ENCODE measurements at regions not wholly inside any gene's neighbourhood (a gene's known extent, or its start where the extent isn't known, plus 50 kb on each side); places are given as distances from the start of the nearest gene placed in this dataset.

DNA sequence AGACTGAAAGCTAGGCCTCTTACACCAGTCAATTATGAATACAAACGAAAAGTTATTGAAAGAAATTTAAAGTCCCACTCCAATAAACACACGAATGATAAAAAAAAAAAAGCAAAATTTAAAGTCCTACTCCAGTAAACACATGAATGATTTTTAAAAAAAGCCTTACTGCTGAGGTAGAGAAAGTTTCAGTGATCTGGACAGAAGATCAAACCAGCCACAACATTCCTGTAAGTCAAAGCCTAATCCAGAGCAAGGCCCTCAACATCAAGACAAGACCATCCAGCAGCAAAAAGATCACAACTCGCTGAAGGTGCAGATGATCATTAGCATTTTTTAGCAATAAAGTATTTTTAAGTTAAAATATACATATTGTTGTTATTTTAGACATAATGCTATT lies 95.6 kb upstream of the LIPC start:
- TF ChIP-seq, protein P1, sequence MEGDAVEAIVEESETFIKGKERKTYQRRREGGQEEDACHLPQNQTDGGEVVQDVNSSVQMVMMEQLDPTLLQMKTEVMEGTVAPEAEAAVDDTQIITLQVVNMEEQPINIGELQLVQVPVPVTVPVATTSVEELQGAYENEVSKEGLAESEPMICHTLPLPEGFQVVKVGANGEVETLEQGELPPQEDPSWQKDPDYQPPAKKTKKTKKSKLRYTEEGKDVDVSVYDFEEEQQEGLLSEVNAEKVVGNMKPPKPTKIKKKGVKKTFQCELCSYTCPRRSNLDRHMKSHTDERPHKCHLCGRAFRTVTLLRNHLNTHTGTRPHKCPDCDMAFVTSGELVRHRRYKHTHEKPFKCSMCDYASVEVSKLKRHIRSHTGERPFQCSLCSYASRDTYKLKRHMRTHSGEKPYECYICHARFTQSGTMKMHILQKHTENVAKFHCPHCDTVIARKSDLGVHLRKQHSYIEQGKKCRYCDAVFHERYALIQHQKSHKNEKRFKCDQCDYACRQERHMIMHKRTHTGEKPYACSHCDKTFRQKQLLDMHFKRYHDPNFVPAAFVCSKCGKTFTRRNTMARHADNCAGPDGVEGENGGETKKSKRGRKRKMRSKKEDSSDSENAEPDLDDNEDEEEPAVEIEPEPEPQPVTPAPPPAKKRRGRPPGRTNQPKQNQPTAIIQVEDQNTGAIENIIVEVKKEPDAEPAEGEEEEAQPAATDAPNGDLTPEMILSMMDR (IDR thresholded peaks at IDR 0.05; ENCODE audit: extremely low read depth, missing control alignments) = no peak
- DNase-seq (ENCODE audit: low spot score) = no peak

DNA sequence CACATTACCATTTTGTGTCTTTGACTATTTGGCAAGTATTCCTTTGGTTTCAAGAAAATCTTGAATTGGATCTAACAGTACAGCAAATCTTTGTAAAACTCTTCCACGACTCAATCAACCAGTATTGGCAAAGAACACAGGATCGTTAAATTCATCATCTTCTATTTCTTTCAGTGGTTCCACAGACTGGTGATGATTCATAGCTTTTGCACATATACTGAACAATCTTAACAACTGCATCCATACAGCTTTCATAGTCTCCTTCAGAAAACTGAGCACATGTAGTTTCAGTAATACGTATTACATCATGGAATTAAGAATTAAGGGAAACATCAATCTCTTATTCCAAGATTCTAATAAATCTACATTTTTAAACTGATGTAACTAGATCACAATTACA lies 91.6 kb upstream of the LIPC start:
- no peak for DNase-seq (ENCODE audit: low spot score)
- TF ChIP-seq, protein P1 (IDR thresholded peaks at IDR 0.05; ENCODE audit: extremely low read depth, missing control alignments) = no peak

DNA sequence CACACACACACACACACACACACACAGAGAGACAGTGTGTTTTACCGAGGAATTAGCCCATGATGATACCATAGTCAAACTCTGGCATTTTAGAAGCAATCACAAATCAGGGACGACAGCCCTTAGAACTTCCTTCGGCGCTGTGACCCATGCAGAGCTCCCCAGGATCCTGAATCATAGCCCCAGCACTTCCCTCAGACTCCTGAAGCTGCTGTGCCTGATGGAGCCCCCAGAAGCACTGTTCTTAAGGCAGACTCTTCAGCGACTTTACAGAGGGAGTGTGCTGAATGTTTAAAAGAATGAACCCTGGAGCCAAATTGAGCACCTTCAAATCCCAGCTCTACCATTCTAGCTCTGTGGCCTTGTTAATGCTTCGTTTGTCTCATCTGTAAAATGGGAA lies 89.3 kb upstream of the LIPC start:
- no peak for DNase-seq (ENCODE audit: low spot score)
- TF ChIP-seq, protein P1 (IDR thresholded peaks at IDR 0.05; ENCODE audit: extremely low read depth, missing control alignments) = no peak

DNA sequence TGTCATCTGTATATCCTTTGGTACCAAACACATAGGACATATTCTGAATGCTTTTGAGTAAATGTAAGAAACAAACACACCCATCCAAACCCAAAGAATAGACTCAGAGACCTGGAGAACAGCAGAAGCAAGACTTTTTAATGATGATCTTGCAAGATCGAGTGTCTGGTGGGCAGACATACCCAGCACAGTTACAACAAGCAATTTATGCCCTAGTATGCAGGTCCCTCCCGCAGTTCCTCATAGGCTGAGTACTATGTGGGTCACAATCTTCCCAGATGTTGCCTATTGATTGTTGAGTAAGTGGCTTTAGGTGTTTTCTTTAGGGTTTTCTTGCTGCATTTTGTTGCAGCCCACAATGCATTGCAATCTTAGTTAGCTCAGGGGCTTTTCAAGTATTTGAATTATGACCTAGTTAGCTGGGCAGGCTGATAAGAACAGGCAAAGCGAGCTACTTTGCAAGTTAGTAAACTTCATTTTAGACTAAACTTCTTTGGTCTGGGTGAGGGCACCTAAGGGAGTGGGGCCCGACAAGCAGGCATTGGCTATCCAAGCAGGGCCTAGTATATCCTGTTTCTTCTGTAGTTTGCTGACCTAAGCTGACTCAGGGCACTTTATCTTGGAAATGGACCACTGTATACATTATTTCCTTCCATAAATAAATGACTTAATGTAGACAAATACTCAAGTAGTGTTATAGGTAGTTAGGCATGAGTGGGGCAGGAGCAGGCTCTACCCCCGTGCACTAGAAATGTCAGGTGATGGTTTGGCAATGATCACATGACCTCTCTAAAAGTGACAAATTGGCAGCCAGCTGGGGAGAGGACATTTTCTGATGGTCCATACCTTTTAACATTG lies 87.3 kb upstream of the LIPC start:
- no peak for DNase-seq (ENCODE audit: low spot score)
- TF ChIP-seq, protein P1 (IDR thresholded peaks at IDR 0.05; ENCODE audit: extremely low read depth, missing control alignments) = no peak

DNA sequence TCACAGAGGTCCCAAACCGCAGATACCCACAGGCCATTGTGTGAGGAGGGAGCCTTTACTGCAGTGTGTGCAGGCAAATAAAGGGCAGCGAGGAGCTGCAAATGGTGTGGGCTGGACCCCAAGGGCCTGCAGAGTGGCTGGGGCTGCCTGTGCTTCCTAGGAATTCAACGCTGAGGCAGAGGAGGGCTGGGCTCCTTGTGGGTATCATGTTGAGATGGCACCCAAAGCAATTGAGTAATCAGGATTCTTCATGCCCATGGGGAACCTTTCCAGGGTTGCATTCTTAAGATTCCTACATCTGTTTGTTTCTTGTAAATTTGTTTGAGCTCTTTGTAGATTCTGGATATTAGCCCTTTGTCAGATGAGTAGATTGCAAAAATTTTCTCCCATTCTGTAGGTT lies 85.4 kb upstream of the LIPC start:
- DNase-seq (ENCODE audit: low spot score) = no peak
- TF ChIP-seq, protein P1 (IDR thresholded peaks at IDR 0.05; ENCODE audit: extremely low read depth, missing control alignments) = no peak

DNA sequence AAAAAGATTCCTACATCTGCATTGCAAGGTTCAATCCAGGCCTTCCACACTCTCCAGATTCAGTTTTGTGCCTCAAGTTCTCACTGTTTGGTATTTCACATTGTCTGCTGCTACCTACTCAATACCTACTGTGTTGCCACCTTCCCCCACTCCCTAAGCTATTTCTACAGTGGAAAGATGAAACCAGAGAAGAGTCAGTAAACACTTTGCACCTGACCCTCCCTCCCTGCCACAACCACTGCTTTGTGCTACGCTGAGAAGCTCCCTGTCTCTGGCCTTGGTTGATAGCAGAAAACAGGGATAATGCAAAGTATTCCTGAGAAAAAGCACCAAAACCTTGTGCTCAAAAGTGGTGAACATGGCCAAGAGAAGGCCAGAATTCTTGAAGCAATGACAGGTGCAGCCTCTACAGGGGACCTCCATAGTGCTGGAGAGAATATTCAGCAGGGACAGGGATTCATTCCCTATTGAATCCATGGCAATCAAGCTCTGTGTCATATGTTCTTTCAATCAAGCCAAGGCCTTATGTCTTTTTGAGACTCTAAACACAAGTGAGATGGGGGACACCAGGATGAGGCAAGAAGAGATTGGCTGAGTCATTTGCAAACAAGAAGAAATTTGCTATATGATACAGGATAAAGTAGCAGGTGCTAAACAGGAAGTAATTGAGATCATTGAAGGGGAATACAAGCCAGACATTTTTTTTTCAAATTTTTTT lies 83.5 kb upstream of the LIPC start:
- no peak for DNase-seq (ENCODE audit: low spot score)
- TF ChIP-seq, protein P1 (IDR thresholded peaks at IDR 0.05; ENCODE audit: extremely low read depth, missing control alignments) = no peak
